DND-41 (cell line): ENCODE measurements at regions not wholly inside any gene's neighbourhood (a gene's known extent, or its start where the extent isn't known, plus 50 kb on each side); places are given as distances from the start of the nearest gene placed in this dataset.

Experiments
- CTCF ChIP-seq: IDR thresholded peaks from 2 replicates; pipeline ENCODE4 v1.5.1; 2012; ENCODE audit warnings: borderline replicate concordance, low read length, moderate library complexity, mild to moderate bottlenecking; ENCODE audit not compliant: poor library complexity, severe bottlenecking; ENCODE audit errors: extremely low read depth
- EZH2 ChIP-seq: IDR thresholded peaks from 3 replicates; pipeline ENCODE4 v1.6.1; 2012; ENCODE audit warnings: borderline replicate concordance, low read depth, mild to moderate bottlenecking, moderate library complexity, low read length, inconsistent platforms; ENCODE audit not compliant: severe bottlenecking

- TF ChIP-seq CTCF (no peak), EZH2 (no peak)
Observed at GRCh38 chrX:5829469-5829868, 399.2 kb downstream of the NLGN4X start.
